HCT116 (cell line): ENCODE measurements at regions not wholly inside any gene's neighbourhood (a gene's known extent, or its start where the extent isn't known, plus 50 kb on each side); places are given as distances from the start of the nearest gene placed in this dataset.
"Not testable (repeated sequence)": the region's sequence is repeated elsewhere in the genome, so short reads cannot be mapped to it uniquely, and the experiment has no call there.

Experiments
- ATAC-seq: fragments of 200-7000 bp; cut with Tn5 transposase; 2 replicates; pipeline ENCODE4 v1.9.1; 2020; ENCODE audit warnings: mild to moderate bottlenecking, moderate library complexity
- BruUV-seq: library from RNA; stranded (reverse); fragments of 400-500 nt; replicated peaks from 2 replicates; lab custom pipeline; 2021; lab: Mats Ljungman, UMichigan
- CTCF ChIA-PET: fragments of 300-600 bp; sonication (Branson Sonifier 250); formaldehyde crosslinking; loops from one replicate; lab custom pipeline; 2021; ENCODE audit warnings: antibody characterized with exemption; lab: Charles Lee
- POLR2A ChIA-PET: fragments of 300-600, 350-600 bp; sonication (Branson Sonifier 250); formaldehyde crosslinking; loops from one replicate; lab custom pipeline; 2021; ENCODE audit warnings: antibody characterized with exemption; lab: Charles Lee
- RAD21 ChIA-PET, 2 experiments: fragments of 300-600 bp; sonication (Branson Sonifier 250); formaldehyde crosslinking; loops; one replicate each; lab custom pipeline; 2023; ENCODE audit warnings: low total read pairs in 2 of 2; ENCODE audit not compliant: uncharacterized antibody in 2 of 2, unreplicated experiment in 2 of 2, low non-redundant PET in 1 of 2; lab: Charles Lee
- DNase-seq: peaks from one replicate; pipeline ENCODE4 v3.0.0-alpha.2; 2010; ENCODE audit warnings: low read depth, low spot score
- H2AFZ ChIP-seq: fragments of 200-600 bp; shearing (Covaris generic), sonication (generic); 2 replicates; pipeline ENCODE4 v1.6.1; 2017; ENCODE audit warnings: low read depth, mixed run types, mixed read lengths, antibody characterized with exemption, low read length; ENCODE audit not compliant: poor library complexity, severe bottlenecking
- H3K27ac ChIP-seq: 2 replicates; pipeline ENCODE4 v1.5.1; 2012; ENCODE audit warnings: low read depth, low read length
- H3K27me3 ChIP-seq: fragments of 200-600 bp; sonication (generic); 2 replicates; pipeline ENCODE4 v1.6.1; 2016; ENCODE audit warnings: mixed run types, low read length, mixed read lengths; ENCODE audit not compliant: insufficient read depth
- H3K36me3 ChIP-seq, 2 experiments: fragments of 200-500 bp in 1 of 2; fragments of 200-600 bp in 1 of 2; sonication (Bioruptor generic) in 1 of 2; sonication (generic) in 1 of 2; 2 replicates each; pipeline versions ENCODE4 v1.5.1 to v1.6.1; 2014 to 2016; ENCODE audit warnings: low read length in 2 of 2, inconsistent platforms in 1 of 2, mixed read lengths in 1 of 2, mixed run types in 1 of 2; ENCODE audit not compliant: insufficient read depth in 2 of 2, control insufficient read depth in 1 of 2
- H3K4me1 ChIP-seq, 2 experiments: fragments of 200-600 bp in 1 of 2; sonication (generic) in 1 of 2; 2 replicates each; pipeline versions ENCODE4 v1.5.1 to v1.6.1; 2012 to 2017; ENCODE audit warnings: low read length in 2 of 2, inconsistent platforms in 1 of 2, mild to moderate bottlenecking in 1 of 2, mixed read lengths in 1 of 2, mixed run types in 1 of 2, moderate library complexity in 1 of 2; ENCODE audit not compliant: insufficient read depth in 2 of 2, control insufficient read depth in 1 of 2
- H3K4me2 ChIP-seq: fragments of 200-600 bp; sonication (generic); 2 replicates; pipeline ENCODE4 v1.6.1; 2017; ENCODE audit warnings: mixed run types, low read length, mixed read lengths
- H3K4me3 ChIP-seq, 2 experiments: fragments of 200-600 bp in 1 of 2; sonication (generic) in 1 of 2; replicated peaks in 1 of 2; 2 replicates each; pipeline ENCODE4 v1.5.1; 2011 to 2016; ENCODE audit warnings: low read length in 2 of 2, control low read depth in 1 of 2, low read depth in 1 of 2, mild to moderate bottlenecking in 1 of 2, mixed read lengths in 1 of 2, mixed run types in 1 of 2
- H3K79me2 ChIP-seq: fragments of 200-600 bp; sonication (generic); 2 replicates; pipeline ENCODE4 v1.6.1; 2017; ENCODE audit warnings: mild to moderate bottlenecking, mixed run types, low read length, moderate library complexity, mixed read lengths; ENCODE audit not compliant: insufficient read depth
- H3K9ac ChIP-seq: fragments of 200-600 bp; sonication (generic); 2 replicates; pipeline ENCODE4 v1.6.1; 2016; ENCODE audit warnings: low read length, mixed read lengths
- H3K9me2 ChIP-seq: fragments of 200-600 bp; sonication (generic), shearing (Covaris generic); 2 replicates; pipeline ENCODE4 v1.6.1; 2017; ENCODE audit warnings: mixed run types, mild to moderate bottlenecking, moderate library complexity; ENCODE audit not compliant: insufficient read depth
- H3K9me3 ChIP-seq, 2 experiments: fragments of 200-500 bp in 1 of 2; fragments of 200-600 bp in 1 of 2; sonication (Bioruptor generic) in 1 of 2; sonication (generic) in 1 of 2; 2 replicates each; pipeline ENCODE4 v1.6.1; 2014 to 2017; ENCODE audit warnings: low read length in 2 of 2, mixed read lengths in 2 of 2, inconsistent platforms in 1 of 2, low read depth in 1 of 2, mild to moderate bottlenecking in 1 of 2, mixed run types in 1 of 2, moderate library complexity in 1 of 2; ENCODE audit not compliant: control insufficient read depth in 1 of 2, insufficient read depth in 1 of 2
- H4K20me1 ChIP-seq: fragments of 200-600 bp; sonication (generic), shearing (Covaris generic); 2 replicates; pipeline ENCODE4 v1.6.1; 2017; ENCODE audit warnings: mixed run types, mild to moderate bottlenecking, moderate library complexity; ENCODE audit not compliant: insufficient read depth
- CBX3 ChIP-seq: IDR thresholded peaks from 2 replicates; pipeline ENCODE4 v1.6.1; 2012; ENCODE audit warnings: low read depth
- CEBPB ChIP-seq: IDR thresholded peaks from 2 replicates; pipeline ENCODE4 v1.6.1; 2012; ENCODE audit warnings: low read depth
- EGR1 ChIP-seq: IDR thresholded peaks from 2 replicates; pipeline ENCODE4 v1.6.1; 2012; ENCODE audit warnings: low read depth
- EZH2 ChIP-seq: fragments of 200-600 bp; sonication (generic); IDR thresholded peaks from 2 replicates; pipeline ENCODE4 v1.6.1; 2017; ENCODE audit warnings: antibody characterized with exemption, mixed run types
- EZH2phosphoT487 ChIP-seq: fragments of 200-600 bp; IDR thresholded peaks from 2 replicates; pipeline ENCODE4 v1.6.1; 2018; ENCODE audit warnings: antibody characterized with exemption, borderline replicate concordance
- JUND ChIP-seq: IDR thresholded peaks from 2 replicates; pipeline ENCODE4 v1.6.1; 2012
- POLR2AphosphoS5 ChIP-seq: IDR thresholded peaks from 2 replicates; pipeline ENCODE4 v1.6.1; 2011; ENCODE audit warnings: mild to moderate bottlenecking, low read depth, low read length, moderate library complexity
- SIN3A ChIP-seq: IDR thresholded peaks from 2 replicates; pipeline ENCODE4 v1.6.1; 2012; ENCODE audit warnings: low read depth
- SRF ChIP-seq: IDR thresholded peaks from 2 replicates; pipeline ENCODE4 v1.6.1; 2012; ENCODE audit warnings: low read depth
- YY1 ChIP-seq: IDR thresholded peaks from 2 replicates; pipeline ENCODE4 v1.6.1; 2011; ENCODE audit warnings: low read length, low read depth, moderate library complexity, mild to moderate bottlenecking; ENCODE audit not compliant: insufficient replicate concordance; ENCODE audit errors: extremely low read depth
- ZFX ChIP-seq: fragments of 450-650 bp; IDR thresholded peaks from 2 replicates; pipeline ENCODE4 v1.6.1; 2017
- intact Hi-C: fragments of 100-400 bp; cut with micrococcal nuclease; formaldehyde crosslinking; loops from 2 replicates; pipeline ENCODE4 v1.10.0; 2022
- TF ChIP-seq, protein P1 (sequence below): IDR thresholded peaks from 2 replicates; pipeline ENCODE4 v1.6.1; 2012; ENCODE audit warnings: low read depth
- TF ChIP-seq, protein P2 (sequence below): IDR thresholded peaks from 2 replicates; pipeline ENCODE4 v1.6.1; 2012

DNA sequence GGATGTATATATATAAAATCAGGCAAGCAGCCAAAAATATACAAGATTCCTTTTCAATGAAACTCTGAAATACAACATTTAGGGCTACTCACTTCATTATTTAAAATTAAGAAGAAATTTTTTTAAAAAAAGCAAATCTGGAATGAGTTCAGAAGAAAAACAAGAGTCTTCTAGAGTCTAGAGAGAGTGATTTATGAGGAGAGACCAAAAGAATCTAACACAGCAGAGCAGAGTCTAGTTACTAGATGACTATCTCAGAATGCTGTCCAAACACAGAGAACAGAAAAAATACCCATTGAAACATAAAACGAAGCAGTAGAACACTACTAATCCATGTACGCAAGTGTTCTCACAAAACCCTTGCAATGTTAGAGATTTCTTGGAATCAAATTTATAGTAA is 275.2 kb upstream of the CBLB start:
- intact Hi-C loops = no loop called here
- no peaks in the 10 kb centered on the region for H3K9me2 ChIP-seq
- no TSS peak for BruUV-seq
- no peaks in the 10 kb centered on the region for H3K27me3 ChIP-seq
- POLR2A ChIA-PET = no interaction called here
- no peak overlapping the region for H3K27ac ChIP-seq
- H2AFZ ChIP-seq = no peak overlapping the region
- no peaks in the 10 kb centered on the region for H3K79me2 ChIP-seq
- no peak for DNase-seq
- H3K9ac ChIP-seq = no peak overlapping the region
- H3K4me1 ChIP-seq = no peaks in the 10 kb centered on the region
- no peak overlapping the region for H3K4me3 ChIP-seq
- TF ChIP-seq EZH2phosphoT487 (no peak), EZH2 (no peak), ZFX (no peak), YY1 (no peak), SIN3A (no peak), SRF (no peak), JUND (no peak), EGR1 (no peak), CEBPB (no peak), CBX3 (no peak), POLR2AphosphoS5 (no peak)
- TF ChIP-seq, protein P1, sequence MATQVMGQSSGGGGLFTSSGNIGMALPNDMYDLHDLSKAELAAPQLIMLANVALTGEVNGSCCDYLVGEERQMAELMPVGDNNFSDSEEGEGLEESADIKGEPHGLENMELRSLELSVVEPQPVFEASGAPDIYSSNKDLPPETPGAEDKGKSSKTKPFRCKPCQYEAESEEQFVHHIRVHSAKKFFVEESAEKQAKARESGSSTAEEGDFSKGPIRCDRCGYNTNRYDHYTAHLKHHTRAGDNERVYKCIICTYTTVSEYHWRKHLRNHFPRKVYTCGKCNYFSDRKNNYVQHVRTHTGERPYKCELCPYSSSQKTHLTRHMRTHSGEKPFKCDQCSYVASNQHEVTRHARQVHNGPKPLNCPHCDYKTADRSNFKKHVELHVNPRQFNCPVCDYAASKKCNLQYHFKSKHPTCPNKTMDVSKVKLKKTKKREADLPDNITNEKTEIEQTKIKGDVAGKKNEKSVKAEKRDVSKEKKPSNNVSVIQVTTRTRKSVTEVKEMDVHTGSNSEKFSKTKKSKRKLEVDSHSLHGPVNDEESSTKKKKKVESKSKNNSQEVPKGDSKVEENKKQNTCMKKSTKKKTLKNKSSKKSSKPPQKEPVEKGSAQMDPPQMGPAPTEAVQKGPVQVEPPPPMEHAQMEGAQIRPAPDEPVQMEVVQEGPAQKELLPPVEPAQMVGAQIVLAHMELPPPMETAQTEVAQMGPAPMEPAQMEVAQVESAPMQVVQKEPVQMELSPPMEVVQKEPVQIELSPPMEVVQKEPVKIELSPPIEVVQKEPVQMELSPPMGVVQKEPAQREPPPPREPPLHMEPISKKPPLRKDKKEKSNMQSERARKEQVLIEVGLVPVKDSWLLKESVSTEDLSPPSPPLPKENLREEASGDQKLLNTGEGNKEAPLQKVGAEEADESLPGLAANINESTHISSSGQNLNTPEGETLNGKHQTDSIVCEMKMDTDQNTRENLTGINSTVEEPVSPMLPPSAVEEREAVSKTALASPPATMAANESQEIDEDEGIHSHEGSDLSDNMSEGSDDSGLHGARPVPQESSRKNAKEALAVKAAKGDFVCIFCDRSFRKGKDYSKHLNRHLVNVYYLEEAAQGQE = no peak
- TF ChIP-seq, protein P2, sequence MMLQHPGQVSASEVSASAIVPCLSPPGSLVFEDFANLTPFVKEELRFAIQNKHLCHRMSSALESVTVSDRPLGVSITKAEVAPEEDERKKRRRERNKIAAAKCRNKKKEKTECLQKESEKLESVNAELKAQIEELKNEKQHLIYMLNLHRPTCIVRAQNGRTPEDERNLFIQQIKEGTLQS = no peak
- H4K20me1 ChIP-seq = no peaks in the 10 kb centered on the region
- no peak for ATAC-seq
- H3K9me3 ChIP-seq = no peaks in the 10 kb centered on the region
- H3K4me2 ChIP-seq = no peak overlapping the region
- RAD21 ChIA-PET = no interaction called here
- CTCF ChIA-PET = no interaction called here
- no peaks in the 10 kb centered on the region for H3K36me3 ChIP-seq

DNA sequence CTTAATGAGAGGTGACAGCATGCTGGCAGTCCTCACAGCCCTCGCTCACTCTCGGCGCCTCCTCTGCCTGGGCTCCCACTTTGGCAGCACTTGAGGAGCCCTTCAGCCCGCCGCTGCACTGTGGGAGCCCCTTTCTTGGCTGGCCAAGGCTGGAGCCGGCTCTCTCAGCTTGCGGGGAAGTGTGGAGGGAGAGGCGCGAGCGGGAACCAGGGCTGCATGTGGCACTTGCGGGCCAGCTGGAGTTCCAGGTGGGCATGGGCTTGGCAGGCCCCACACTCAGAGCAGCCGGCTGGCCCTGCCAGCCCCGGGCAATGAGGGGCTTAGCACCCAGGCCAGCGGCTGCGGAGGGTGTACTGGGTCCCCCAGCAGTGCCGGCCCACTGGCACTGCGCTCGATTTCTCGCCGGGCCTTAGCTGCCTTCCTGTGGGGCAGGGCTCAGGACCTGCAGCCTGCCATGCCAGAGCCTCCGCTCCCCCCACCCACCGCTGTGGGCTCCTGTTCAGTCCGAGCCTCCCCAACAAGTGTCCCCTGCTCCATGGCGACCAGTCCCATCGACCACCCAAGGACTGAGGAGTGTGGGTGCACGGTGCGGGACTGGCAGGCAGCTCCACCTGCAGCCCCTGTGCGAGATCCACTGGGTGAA is 279.7 kb upstream of the CBLB start:
- H3K4me2 ChIP-seq, BruUV-seq, H3K4me3 ChIP-seq, H4K20me1 ChIP-seq, RAD21 ChIA-PET, POLR2A ChIA-PET, H3K9me2 ChIP-seq, H3K9ac ChIP-seq, H3K9me3 ChIP-seq, H2AFZ ChIP-seq, ATAC-seq, H3K36me3 ChIP-seq, CTCF ChIA-PET, intact Hi-C loops, H3K79me2 ChIP-seq, H3K27me3 ChIP-seq, H3K4me1 ChIP-seq, DNase-seq, H3K27ac ChIP-seq: not testable (repeated sequence)
